HEK293 (cell line): ENCODE measurements at regions not wholly inside any gene's neighbourhood (a gene's known extent, or its start where the extent isn't known, plus 50 kb on each side); places are given as distances from the start of the nearest gene placed in this dataset.

Experiments used
- CTCF ChIA-PET: fragments of 350-600 bp; formaldehyde crosslinking; extraction: SDS; loops from one replicate; lab custom pipeline; 2021; ENCODE audit warnings: antibody characterized with exemption; lab: Yijun Ruan, JAX
- POLR2A ChIA-PET: fragments of 300-600 bp; formaldehyde crosslinking; extraction: SDS; loops from one replicate; lab custom pipeline; 2020; ENCODE audit warnings: antibody characterized with exemption, inconsistent platforms; lab: Yijun Ruan, JAX
- H3K27ac ChIP-seq: fragments of 200-500 bp; sonication (Bioruptor generic); 2 replicates; pipeline ENCODE4 v1.5.1; 2014; ENCODE audit warnings: low read depth, low read length, control low read depth, inconsistent platforms; ENCODE audit errors: extremely low read depth
- H3K36me3 ChIP-seq, 2 experiments: fragments of 200-500 bp in 1 of 2; sonication (Bioruptor generic) in 1 of 2; 1 replicate in 1 of 2; 2 replicates in 1 of 2; pipeline ENCODE4 v1.5.1; 2014 to 2017; ENCODE audit warnings: inconsistent platforms in 2 of 2, low read length in 2 of 2; ENCODE audit not compliant: control insufficient read depth in 2 of 2, insufficient read depth in 1 of 2
- H3K4me1 ChIP-seq: fragments of 200-500 bp; sonication (Bioruptor generic); 2 replicates; pipeline ENCODE4 v1.5.1; 2014; ENCODE audit warnings: mild to moderate bottlenecking, low read length, inconsistent platforms; ENCODE audit not compliant: control insufficient read depth, insufficient read depth
- H3K4me3 ChIP-seq: 2 replicates; pipeline ENCODE4 v1.5.1; 2011; ENCODE audit warnings: low read depth, mild to moderate bottlenecking, control low read depth, low read length, moderate library complexity
- H3K9me3 ChIP-seq: fragments of 200-500 bp; sonication (Bioruptor generic); 2 replicates; pipeline ENCODE4 v1.5.1; 2014; ENCODE audit warnings: low read depth, low read length, inconsistent platforms; ENCODE audit not compliant: control insufficient read depth, insufficient read depth
- GLI4 ChIP-seq: fragments of 450-650 bp; formaldehyde crosslinking; IDR thresholded peaks from 2 replicates; pipeline ENCODE4 v1.5.1; 2016; ENCODE audit warnings: missing biosample characterization, missing genetic modification characterization
- MZF1 ChIP-seq: fragments of 450-650 bp; formaldehyde crosslinking; IDR thresholded peaks from 2 replicates; pipeline ENCODE4 v1.5.1; 2017; ENCODE audit warnings: missing biosample characterization, missing genetic modification characterization, borderline replicate concordance
- ZBTB48 ChIP-seq: fragments of 450-650 bp; formaldehyde crosslinking; IDR thresholded peaks from 2 replicates; pipeline ENCODE4 v1.5.1; 2016; ENCODE audit warnings: missing biosample characterization, missing genetic modification characterization
- ZFHX2 ChIP-seq: fragments of 450-650 bp; formaldehyde crosslinking; conservative IDR thresholded peaks from 2 replicates; pipeline ENCODE4 v1.5.1; 2016; ENCODE audit warnings: missing biosample characterization, missing genetic modification characterization
- ZNF114 ChIP-seq: fragments of 450-650 bp; formaldehyde crosslinking; IDR thresholded peaks from 2 replicates; pipeline ENCODE4 v1.5.0; 2017; ENCODE audit warnings: missing biosample characterization, missing genetic modification characterization
- ZNF121 ChIP-seq: fragments of 450-650 bp; formaldehyde crosslinking; IDR thresholded peaks from 2 replicates; pipeline ENCODE4 v1.5.1; 2016; ENCODE audit warnings: missing biosample characterization, missing genetic modification characterization
- ZNF146 ChIP-seq: fragments of 450-650 bp; formaldehyde crosslinking; IDR thresholded peaks from 2 replicates; pipeline ENCODE4 v1.5.1; 2016; ENCODE audit warnings: missing biosample characterization, missing genetic modification characterization
- ZNF157 ChIP-seq: fragments of 450-650 bp; formaldehyde crosslinking; IDR thresholded peaks from 2 replicates; pipeline ENCODE4 v1.5.1; 2016; ENCODE audit warnings: missing biosample characterization, missing genetic modification characterization
- ZNF280D ChIP-seq: fragments of 450-650 bp; formaldehyde crosslinking; IDR thresholded peaks from 2 replicates; pipeline ENCODE4 v1.5.1; 2016; ENCODE audit warnings: missing biosample characterization, missing genetic modification characterization
- ZNF37A ChIP-seq: fragments of 450-650 bp; IDR thresholded peaks from 2 replicates; pipeline ENCODE4 v1.5.1; 2018; ENCODE audit warnings: missing biosample characterization, missing genetic modification characterization
- ZNF391 ChIP-seq: fragments of 450-650 bp; formaldehyde crosslinking; IDR thresholded peaks from 2 replicates; pipeline ENCODE4 v1.5.1; 2016; ENCODE audit warnings: low read depth, missing biosample characterization, missing genetic modification characterization, borderline replicate concordance
- ZNF473 ChIP-seq: fragments of 450-650 bp; formaldehyde crosslinking; IDR thresholded peaks from 2 replicates; pipeline ENCODE4 v1.5.1; 2017; ENCODE audit warnings: missing biosample characterization, missing genetic modification characterization
- ZNF558 ChIP-seq: fragments of 450-650 bp; formaldehyde crosslinking; IDR thresholded peaks from 2 replicates; pipeline ENCODE4 v1.5.1; 2016; ENCODE audit warnings: missing biosample characterization, missing genetic modification characterization
- ZNF623 ChIP-seq: fragments of 450-650 bp; formaldehyde crosslinking; IDR thresholded peaks from 2 replicates; pipeline ENCODE4 v1.5.1; 2016; ENCODE audit warnings: missing biosample characterization, missing genetic modification characterization
- ZNF629 ChIP-seq: fragments of 450-650 bp; formaldehyde crosslinking; IDR thresholded peaks from 2 replicates; pipeline ENCODE4 v1.5.1; 2017; ENCODE audit warnings: missing biosample characterization, missing genetic modification characterization
- ZNF660 ChIP-seq: fragments of 450-650 bp; IDR thresholded peaks from 2 replicates; pipeline ENCODE4 v1.5.1; 2018; ENCODE audit warnings: missing biosample characterization, mild to moderate bottlenecking, missing genetic modification characterization
- ZNF664 ChIP-seq: fragments of 450-650 bp; formaldehyde crosslinking; IDR thresholded peaks from 2 replicates; pipeline ENCODE4 v1.5.1; 2016; ENCODE audit warnings: missing biosample characterization, missing genetic modification characterization
- ZNF747 ChIP-seq: fragments of 450-650 bp; formaldehyde crosslinking; IDR thresholded peaks from 2 replicates; pipeline ENCODE4 v1.5.1; 2016; ENCODE audit warnings: missing biosample characterization, missing genetic modification characterization
- ZNF76 ChIP-seq: fragments of 450-650 bp; formaldehyde crosslinking; IDR thresholded peaks from 2 replicates; pipeline ENCODE4; 2016; ENCODE audit warnings: low read depth, missing biosample characterization, missing genetic modification characterization, borderline replicate concordance
- ZNF776 ChIP-seq: fragments of 450-650 bp; formaldehyde crosslinking; IDR thresholded peaks from 2 replicates; pipeline ENCODE4 v1.5.0; 2017; ENCODE audit warnings: missing biosample characterization, missing genetic modification characterization, borderline replicate concordance
- ZNF792 ChIP-seq: fragments of 450-650 bp; formaldehyde crosslinking; IDR thresholded peaks from 2 replicates; pipeline ENCODE4 v1.5.1; 2016; ENCODE audit warnings: missing biosample characterization, missing genetic modification characterization
- ZNF830 ChIP-seq: fragments of 450-650 bp; IDR thresholded peaks from 2 replicates; pipeline ENCODE4 v1.5.0; 2018; ENCODE audit warnings: missing biosample characterization, missing genetic modification characterization, low read depth, mild to moderate bottlenecking, moderate library complexity
- ZSCAN4 ChIP-seq: fragments of 450-650 bp; formaldehyde crosslinking; IDR thresholded peaks from 2 replicates; pipeline ENCODE4 v1.5.1; 2017; ENCODE audit warnings: missing biosample characterization, missing genetic modification characterization
- ZSCAN5A ChIP-seq: fragments of 450-650 bp; formaldehyde crosslinking; IDR thresholded peaks from 2 replicates; pipeline ENCODE4 v1.5.1; 2016; ENCODE audit warnings: missing biosample characterization, missing genetic modification characterization
- TF ChIP-seq, protein P1 (sequence below): fragments of 450-650 bp; formaldehyde crosslinking; IDR thresholded peaks from 2 replicates; pipeline ENCODE4 v1.5.1; 2017; ENCODE audit warnings: missing biosample characterization, missing genetic modification characterization

- H3K9me3 ChIP-seq, result no peaks in the 10 kb centered on the region
- H3K36me3 ChIP-seq, result no peaks in the 10 kb centered on the region
- CTCF ChIA-PET, result interaction anchor here (0.5 to 1.4 kb wide), 2 partner anchors 240 to 1166 kb away, joined by 4 to 5 read pairs; no protein-coding TSS in a partner anchor
- POLR2A ChIA-PET, result no interaction called here
- no peaks in the 10 kb centered on the region for H3K4me1 ChIP-seq
- no peak overlapping the region for H3K27ac ChIP-seq
- no peak overlapping the region for H3K4me3 ChIP-seq
- TF ChIP-seq, protein P1, sequence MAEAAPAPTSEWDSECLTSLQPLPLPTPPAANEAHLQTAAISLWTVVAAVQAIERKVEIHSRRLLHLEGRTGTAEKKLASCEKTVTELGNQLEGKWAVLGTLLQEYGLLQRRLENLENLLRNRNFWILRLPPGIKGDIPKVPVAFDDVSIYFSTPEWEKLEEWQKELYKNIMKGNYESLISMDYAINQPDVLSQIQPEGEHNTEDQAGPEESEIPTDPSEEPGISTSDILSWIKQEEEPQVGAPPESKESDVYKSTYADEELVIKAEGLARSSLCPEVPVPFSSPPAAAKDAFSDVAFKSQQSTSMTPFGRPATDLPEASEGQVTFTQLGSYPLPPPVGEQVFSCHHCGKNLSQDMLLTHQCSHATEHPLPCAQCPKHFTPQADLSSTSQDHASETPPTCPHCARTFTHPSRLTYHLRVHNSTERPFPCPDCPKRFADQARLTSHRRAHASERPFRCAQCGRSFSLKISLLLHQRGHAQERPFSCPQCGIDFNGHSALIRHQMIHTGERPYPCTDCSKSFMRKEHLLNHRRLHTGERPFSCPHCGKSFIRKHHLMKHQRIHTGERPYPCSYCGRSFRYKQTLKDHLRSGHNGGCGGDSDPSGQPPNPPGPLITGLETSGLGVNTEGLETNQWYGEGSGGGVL (tag by site-specific recombination), result no peak
- TF ChIP-seq ZNF664 (tag by site-specific recombination) (no peak), ZNF747 (tag by site-specific recombination) (no peak), ZNF146 (tag by site-specific recombination) (no peak), GLI4 (tag by site-specific recombination) (no peak), ZNF792 (no peak), ZSCAN5A (tag by site-specific recombination) (no peak), ZNF391 (no peak), ZNF830 (no peak), ZNF660 (tag by site-specific recombination) (no peak), ZNF629 (tag by site-specific recombination) (no peak)
Measured at GRCh38 chr6:74969591-74970267, 236.1 kb downstream of the COL12A1 start.

GRCh38 chr6:74967821-74968220 lies 238.0 kb downstream of the COL12A1 start:
- H3K36me3 ChIP-seq, result no peaks in the 10 kb centered on the region
- POLR2A ChIA-PET, result no interaction called here
- H3K4me1 ChIP-seq, result no peaks in the 10 kb centered on the region
- no peak overlapping the region for H3K27ac ChIP-seq
- H3K9me3 ChIP-seq, result no peaks in the 10 kb centered on the region
- CTCF ChIA-PET, result no interaction called here
- no peak for TF ChIP-seq ZSCAN4 (tag by site-specific recombination)
- TF ChIP-seq ZFHX2 (tag by site-specific recombination), result no peak
- no peak for TF ChIP-seq ZNF114 (tag by site-specific recombination)
- TF ChIP-seq MZF1 (tag by site-specific recombination), result no peak
- no peak for TF ChIP-seq ZNF558 (tag by site-specific recombination)
- TF ChIP-seq ZBTB48 (tag by site-specific recombination), result no peak
- TF ChIP-seq ZNF776 (tag by site-specific recombination), result no peak
- TF ChIP-seq ZNF37A (tag by site-specific recombination), result no peak
- no peak for TF ChIP-seq ZNF623 (tag by site-specific recombination)
- no peak for TF ChIP-seq ZNF121 (tag by site-specific recombination)
- no peak for TF ChIP-seq GLI4 (tag by site-specific recombination)
- no peak for TF ChIP-seq ZNF76 (tag by site-specific recombination)
- no peak for TF ChIP-seq ZNF280D
- no peak for TF ChIP-seq ZNF157 (tag by site-specific recombination)
- TF ChIP-seq ZNF473 (tag by site-specific recombination), result no peak
- no peak overlapping the region for H3K4me3 ChIP-seq
